Hematopoietic multipotent progenitor cell treated with erythropoietin and hydrocortisone succinate and interleukin-3 and kit ligand, for 17 days (in vitro differentiated cells): ENCODE measurements at regions not wholly inside any gene's neighbourhood (a gene's known extent, or its start where the extent isn't known, plus 50 kb on each side); places are given as distances from the start of the nearest gene placed in this dataset.
A peak's percentile ranks its signal among the peaks of the same experiment; 100 is the strongest.

Source experiments
- DNase-seq: peaks from one replicate; pipeline ENCODE4 v3.0.0-alpha.2; 2015; ENCODE audit warnings: low spot score

DNA sequence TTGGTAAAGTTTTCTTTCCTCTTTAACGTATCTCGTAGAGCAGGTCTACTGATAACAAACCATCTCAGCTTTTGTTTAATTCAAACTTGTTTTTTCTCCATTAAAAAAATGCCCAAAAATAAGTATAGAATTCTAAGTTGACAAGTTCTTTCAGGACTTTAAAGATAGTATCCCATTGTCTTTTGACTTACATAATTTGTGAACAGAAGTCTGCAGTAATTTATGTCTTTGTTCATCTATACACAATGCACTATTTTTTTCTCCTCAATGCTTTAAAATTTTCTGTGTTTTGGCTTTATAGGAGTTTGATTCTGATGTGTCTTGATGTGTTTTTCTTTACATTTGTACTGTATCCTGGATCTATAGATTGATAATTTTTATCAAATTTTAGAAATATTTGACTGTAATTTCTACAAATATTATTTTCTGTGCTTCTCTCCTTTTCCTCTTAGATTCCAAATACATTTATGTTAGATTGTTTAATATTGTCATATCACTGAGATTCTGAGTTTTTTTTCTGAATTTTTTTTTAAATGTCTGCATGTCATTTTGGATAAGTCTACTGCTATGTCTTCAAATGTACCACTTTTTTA, 143.3 kb downstream of the FTCDNL1 start:
- DNase-seq = no peak

DNA sequence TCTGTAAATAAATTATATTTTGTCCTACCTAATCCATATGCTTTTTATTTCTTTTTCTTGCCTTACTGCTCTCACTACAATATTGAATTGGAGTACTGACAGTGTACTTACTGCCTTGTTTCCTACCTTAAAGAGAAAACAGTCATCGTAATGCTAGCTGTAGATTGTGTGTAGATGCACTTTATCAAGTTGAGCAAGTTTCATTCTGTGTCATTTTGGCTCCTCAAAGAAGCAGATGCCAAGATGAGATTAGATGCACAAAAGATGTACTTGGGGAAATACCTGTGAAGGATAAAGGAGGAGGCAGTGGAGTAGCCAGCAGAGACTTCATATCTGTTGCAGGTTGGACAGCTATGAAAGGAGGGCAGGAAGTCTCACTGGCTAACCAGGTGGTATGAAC, 145.5 kb downstream of the FTCDNL1 start:
- no peak for DNase-seq

DNA sequence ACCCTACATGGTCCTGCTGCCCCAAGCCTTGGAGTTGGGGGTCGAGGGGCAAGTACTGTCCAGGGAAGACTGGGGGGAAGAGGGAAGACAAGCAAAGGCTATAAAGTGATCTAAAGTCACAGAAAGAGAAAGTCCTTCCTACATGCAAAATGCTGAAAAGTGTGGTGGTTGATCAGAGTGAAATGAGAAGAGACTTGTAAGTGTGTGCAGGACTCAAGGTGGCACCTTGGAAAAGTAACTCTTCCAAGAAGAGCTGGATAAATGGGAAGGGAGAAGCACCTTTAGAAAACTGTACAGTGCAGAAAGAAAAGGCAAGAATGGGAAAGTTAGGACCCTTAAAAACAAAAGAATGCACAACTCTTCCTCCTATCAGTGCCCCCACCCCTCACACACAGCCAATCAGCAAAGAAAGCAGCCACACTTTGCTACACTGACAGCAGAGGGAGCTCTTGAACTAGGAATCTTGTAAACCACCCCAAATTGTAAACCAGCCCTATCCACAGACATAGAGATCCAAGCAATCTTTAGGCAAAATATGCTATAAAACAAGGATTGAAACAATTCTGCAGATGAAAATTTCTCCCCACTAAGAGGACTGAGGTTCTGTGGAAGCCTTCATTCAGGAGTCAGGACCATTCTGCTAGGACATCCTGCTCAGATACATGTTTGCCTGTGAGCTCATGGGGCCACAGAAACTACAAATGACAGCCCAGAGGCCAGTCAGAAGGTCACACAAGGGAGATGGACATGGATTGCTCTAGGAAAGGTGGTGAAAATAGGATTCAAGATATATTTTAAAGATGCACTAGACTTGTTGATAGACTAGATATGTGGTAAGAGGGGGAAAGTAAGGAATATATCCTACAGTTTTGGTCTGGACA, 146.4 kb downstream of the FTCDNL1 start:
- DNase-seq = peak; percentile 31

DNA sequence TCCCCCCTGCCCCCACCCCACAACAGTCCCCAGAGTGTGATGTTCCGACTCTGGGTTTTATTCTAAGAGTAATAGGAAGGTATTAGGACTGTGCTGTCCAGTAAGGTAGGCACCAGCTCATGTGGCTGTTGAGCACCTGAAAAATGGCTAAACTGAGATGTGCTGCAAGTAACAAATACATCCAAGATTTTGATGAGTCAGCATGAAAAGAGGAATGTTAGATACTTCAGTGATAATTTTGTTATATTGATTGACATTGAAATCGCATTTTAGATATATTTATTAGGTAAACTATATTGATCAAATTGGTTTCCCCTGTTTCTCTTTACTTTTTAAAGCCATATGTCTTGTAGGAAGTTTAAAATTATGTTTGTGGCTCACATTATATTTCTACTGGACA, 147.8 kb downstream of the FTCDNL1 start:
- no peak for DNase-seq

DNA sequence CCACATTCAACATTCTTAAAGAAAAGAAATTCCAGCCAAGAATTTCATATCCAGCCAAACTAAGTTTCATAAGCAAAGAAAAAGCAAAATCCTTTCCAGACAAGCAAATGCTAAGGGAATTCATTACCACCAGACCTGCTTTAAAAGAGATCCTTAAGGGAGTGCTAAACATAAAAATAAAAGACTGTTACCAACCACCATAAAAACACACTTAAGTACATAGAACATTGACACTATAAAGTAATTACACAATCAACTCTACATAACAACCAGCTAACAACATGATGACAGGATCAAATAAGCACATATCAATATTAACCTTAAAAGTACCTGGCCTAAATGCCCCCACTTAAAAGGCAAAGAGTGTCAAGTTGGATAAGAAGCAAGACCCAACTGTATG, 153.5 kb downstream of the FTCDNL1 start:
- DNase-seq = no peak

DNA sequence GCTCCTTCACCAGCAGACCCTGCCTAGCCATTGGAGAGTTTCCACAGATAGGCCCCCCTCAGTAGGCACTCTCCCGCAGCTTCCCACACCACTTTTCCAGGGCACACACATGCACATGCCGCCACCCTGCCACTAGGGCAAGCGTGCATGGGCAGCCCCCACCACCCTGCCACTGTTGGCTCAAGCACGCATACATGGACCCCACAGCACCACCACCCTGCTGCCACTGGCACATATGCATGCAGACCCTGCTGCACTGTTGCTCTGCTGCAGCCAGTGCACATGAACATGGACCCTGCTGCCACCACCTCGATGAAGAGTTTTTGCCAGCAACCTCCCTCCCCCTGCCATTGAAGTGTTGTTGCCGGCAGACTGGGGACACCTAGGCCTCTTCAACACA, 154.9 kb downstream of the FTCDNL1 start:
- DNase-seq = no peak

DNA sequence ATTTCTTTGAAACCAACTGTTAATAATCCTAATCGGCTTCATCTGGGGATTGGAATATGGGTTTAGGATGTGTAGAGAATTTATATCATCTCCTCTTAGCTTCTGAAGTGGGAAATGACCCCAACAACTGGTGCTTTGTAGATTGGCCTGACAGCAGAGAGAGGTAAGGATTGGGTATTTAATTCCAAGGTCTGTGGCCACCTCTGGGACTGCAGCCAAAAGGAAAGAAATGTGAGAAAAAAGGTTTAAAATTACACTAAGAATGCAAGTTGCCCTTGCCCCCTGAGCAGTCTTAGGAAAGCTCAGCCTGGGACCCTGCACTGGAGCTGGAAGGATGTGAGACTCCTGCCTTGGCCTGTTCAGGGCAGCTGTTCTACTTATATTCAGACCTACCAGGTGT, 157.1 kb downstream of the FTCDNL1 start:
- DNase-seq = no peak

DNA sequence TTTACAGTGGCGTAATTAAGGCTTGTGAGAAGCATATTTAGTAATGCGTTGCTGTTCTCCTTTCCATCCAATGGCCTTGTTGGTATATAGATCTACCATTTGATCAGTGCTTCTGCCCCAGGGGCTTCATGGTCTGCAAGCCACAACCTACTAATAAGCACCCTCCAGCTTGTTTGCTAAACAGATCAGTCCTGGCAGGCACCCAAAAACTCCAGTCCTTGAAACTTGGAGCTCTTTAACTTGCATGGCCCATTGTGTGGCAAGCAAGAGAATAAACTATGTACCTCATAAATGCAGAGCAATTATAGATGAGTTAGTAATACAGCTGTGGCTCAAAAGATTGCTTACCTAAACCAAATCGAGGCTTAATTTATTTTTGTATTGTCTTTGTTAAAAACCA, 158.5 kb downstream of the FTCDNL1 start:
- DNase-seq = no peak

DNA sequence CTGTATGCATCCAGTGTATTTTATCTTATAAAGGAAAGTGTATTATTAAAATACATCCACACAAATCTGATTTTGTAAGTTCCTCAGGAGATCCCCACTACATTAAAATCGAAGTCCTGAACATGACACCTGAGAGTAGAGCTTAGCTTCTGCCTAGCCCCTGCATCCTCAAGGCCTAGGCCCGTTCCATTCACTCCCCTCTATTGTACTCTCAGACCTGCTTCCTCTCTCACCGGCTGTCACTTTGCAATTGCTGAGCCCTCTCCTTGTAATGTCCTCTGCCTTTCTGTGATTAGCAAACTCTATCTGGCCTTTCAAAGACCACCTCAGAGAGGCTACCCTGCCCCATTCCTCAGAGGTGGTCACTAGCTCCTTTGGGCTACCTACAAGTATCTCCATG, 160.8 kb downstream of the FTCDNL1 start:
- DNase-seq = no peak

DNA sequence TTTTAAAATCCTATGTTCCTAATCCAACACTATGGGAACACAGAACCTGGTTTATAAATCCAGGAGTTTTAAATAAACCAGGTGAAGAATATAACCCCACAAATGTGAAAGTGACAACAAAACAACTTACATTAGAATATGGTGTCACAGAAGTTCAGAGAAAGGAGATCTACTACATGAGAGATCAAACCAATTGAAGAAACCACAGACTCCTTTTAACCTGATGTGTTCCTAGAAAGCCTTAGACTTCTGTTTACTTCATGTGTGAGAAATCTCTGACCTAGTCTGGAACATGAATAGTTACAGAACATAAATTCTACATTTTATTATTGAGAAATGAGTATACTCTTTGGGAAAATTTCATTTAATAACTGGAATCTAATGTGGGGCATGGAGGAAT, 165.3 kb downstream of the FTCDNL1 start:
- no peak for DNase-seq

DNA sequence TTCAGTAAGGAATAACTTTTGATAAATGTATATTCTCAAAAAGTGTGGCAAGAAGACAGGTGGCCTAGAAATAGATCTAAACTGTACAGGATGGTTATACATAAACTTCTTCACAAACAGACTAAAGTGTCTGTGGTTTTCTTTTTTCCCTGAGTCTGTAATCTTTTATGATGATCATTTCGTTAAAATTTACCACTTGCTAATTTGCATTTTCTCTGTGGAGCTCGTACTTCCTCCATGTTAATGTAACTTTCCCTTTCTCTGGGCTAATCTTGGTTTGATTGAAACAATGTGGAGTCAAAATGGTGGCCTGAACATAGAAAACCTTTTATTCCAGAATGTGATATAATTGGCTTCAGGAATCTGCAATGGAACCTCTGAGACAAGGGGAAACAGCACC, 166.2 kb downstream of the FTCDNL1 start:
- DNase-seq = no peak

DNA sequence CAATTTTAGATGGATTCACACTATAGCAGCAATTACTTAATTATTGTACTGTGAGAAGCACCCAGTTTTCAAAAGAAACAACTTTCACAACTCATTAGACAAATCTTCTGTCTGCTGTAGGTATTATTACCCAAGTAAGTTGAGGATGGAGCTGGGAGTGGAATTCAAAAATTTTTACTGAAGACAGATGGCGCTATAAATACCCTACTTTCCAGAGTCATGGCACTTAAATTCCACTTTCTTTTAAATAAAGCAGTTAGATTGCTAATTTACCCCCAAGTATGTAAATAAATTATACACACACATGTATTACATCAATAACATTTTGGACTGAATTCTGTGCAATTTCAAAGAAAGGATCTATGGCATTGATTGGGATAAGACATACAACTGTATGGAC, 166.8 kb downstream of the FTCDNL1 start:
- no peak for DNase-seq

DNA sequence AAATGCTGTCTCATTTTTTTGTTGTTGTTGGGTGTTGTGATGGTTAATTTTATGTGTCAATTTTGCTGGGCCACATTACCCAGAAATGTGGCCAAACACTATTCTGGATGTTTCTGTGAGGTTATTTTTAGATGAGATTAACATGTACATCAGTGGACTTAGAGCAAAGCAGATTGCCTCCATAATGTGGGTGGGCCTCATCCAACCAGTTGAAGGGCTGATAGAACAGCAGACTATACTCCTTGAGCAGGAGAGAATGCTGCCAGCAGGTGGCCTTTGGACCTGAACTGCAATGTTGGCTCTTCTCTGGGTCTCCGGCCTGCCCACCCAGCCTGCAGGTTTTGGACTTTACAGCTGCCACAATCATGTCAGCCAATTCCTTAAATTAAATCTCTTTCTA, 169.0 kb downstream of the FTCDNL1 start:
- DNase-seq = no peak

DNA sequence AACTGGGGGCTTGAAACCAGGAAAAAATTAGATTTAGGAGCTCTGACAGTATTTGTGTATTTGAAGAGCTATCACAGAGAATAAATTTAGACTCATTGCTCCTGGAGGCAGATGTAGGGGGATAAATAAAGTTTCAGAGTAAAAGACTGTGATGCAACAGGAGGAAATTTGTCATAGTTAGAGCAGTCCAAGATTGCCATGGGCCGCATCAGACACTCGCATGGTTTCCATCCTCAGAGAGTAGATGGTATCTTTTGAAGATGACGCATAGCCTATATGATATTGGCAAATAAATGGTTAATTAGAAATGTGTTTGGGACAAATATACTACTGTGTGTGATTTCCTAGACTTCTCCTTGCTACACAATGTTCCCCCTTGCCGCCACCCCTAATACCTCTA, 170.5 kb downstream of the FTCDNL1 start:
- DNase-seq = no peak

DNA sequence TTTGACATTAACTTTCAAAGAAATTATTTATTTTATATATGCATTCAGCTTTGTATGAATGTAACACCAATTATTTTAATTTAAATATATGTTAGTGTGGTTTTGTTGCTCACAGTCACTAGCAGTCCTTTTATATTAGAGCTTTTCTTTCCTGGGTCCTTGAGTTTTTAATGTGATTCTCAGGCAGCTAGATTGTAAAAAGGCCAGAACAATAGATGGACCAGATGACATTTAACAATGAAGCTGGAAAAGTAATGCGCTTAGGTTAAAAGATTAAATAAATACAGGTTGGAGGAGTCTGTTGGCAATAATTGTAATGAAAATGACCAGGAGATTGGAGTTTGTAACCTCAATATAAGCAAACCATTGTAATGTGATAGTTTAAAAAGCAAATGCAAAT, 171.1 kb downstream of the FTCDNL1 start:
- no peak for DNase-seq

DNA sequence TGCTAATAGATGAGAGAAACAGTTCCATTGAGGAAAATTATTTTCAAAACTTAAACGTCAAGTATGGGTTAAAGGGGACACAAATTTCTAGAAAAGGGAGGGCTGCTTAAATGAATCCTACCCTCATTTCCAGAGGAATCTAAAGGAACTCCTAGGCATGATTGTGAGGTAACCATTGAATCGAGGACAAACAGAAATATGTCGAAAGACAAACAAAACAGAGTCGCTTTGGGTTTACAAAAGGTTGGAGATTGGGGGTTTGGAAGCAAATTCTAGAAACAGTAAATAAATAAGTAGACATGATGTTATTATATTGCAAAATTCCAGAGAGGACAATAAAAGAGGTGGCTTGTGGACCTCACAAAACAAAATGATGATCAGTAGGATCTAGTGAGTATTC, 173.1 kb downstream of the FTCDNL1 start:
- no peak for DNase-seq

DNA sequence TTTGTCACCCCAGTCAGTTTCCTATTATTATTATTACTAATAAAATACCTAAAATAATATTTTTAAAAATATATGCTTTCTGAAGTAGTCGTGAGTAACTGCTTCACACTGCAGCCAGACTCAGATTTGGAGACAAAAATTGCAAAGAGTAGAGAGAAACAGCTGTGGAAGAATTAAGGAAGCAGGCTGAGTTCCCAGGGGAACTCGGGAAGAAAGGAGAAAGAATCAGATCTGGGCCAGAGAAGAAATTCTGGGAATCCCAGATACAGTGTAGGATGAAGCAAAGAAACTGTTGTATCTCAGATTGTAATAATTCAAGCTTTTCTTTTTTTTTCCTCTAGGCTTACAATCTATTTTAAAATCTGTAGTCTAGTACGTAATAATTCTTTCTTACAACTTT, 182.3 kb downstream of the FTCDNL1 start:
- no peak for DNase-seq

DNA sequence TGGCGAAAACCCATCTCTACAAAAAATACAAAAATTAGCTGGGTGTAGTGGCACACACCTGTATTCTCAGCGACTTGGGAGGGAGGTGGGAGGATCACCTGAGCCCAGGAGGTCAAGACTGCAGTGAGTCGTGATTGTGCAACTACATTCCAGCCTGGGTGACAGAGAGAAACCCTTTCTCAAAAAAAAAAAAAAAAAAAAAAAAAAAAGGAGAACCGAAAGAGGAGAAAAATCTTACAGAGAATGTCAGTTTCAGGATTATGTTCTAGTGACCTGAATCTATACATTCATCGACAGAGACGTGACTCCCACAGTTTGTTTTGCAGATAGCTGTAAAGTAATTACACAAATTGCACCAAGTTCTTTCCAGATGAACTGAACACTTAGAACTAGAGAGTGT, 187.8 kb downstream of the FTCDNL1 start:
- no peak for DNase-seq

DNA sequence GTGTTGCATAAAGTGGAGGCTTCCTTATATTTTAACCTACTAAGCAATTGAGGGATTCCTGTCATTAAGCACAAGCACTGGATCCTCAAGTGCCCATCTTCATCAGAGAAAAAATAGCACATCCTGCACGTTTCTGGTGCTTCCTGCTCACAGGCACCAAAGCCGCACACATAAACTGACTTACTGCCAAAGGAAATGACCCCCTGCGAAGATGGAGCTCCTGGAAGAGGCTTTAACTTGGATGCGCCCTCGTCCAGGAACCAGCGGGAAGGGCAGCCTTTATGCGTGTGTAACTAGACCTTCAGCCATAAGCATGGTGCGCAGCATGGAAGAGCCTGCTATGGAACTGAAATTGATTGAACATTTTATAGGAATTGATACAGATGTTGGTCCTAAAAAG, 188.7 kb downstream of the FTCDNL1 start:
- DNase-seq = no peak

DNA sequence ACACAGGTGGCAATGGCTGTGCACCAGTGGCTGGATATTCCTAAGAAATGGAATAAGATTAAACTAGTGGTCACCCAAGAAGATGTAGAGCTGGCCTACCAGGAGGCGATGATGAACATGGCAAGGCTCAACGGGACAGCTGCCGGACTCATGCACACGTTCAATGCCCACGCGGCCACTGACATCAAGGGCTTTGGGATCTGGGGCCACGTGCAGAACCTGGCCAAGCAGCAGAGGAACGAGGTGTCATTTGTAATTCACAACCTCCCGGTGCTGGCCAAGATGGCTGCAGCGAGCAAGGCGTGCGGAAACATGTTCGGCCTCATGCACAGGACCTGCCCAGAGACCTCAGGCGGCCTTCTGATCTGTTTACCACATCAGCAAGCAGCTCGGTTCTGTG, 190.8 kb downstream of the FTCDNL1 start:
- DNase-seq = no peak

DNA sequence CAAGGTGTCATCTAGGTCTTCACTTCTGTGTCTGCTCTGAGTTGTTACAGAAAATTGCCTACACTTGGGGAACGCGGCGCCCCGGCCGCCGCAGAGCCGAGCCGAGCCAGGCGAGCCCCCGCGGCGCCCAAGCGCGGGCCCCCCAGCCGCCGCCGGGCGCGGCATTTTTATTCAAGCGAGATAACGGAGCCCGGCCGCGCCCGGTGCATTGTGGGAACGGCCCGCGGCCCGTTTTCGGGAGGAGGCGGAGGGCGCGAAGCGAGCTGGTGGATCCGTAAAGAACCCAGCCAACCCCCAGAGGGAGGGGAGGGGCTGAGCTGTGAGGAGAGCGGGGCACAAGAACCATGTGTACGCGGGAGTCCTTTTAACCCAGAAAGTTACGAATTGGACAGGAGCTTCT, 191.8 kb downstream of the FTCDNL1 start:
- no peak for DNase-seq

DNA sequence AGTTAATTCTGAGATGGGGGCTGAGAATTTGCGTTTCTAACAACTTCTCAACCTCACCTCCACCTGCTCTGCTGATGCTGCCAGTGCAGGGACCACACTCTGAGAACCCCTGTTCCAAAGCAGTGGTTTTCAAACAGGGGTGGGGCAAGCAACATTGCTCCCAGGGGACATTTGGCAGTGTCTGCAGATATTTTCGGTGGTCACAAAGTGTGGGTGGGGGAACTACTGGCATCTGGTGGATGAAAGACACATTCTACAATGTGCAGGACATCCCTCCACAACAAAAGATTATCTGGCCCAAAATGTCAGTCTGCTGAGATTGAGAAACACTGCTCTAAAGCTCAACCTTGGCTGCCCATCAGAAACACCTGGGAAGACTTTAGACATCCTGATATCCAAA, 188.7 kb upstream of the SATB2 start:
- no peak for DNase-seq

DNA sequence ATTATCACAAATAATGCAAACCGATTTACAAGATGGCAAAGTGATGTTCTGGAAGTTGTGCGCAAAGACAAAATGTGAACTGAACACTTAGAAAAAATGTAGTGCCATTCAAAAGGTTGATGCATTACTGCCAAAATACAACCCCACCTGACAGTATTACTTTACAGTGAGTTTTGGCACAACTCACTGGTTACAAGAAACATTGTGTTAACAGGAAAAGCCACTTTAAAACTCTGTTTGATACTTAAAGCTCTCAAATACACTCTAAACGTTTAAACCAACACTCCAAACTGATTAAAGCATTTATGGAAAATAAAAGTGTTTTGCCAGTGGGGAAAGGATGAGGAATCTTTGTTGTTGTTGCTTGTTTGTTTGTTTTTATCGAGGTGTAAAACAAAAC, 173.4 kb upstream of the SATB2 start:
- no peak for DNase-seq

DNA sequence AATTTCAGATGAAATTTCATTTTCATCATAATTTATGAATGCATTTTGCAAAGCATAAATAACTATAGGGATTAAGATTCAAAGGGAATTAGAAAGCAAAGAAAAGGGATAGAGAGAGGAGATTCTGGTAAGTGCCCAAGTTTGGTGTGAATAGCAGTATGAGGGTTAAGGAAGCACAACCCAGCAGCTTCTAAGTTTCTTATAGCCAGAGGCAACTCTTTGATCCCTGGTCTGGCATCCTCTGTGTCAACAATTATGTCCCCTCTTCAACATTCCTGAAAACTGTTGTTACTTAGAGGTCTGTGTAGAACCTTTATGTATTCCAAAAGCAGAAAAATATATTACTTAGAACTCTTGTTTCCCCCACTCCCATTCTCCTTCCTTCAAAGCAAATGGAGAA, 171.6 kb upstream of the SATB2 start:
- no peak for DNase-seq
